Endometrium (tissue), 2 donors: ENCODE measurements at regions not wholly inside any gene's neighbourhood (a gene's known extent, or its start where the extent isn't known, plus 50 kb on each side); places are given as distances from the start of the nearest gene placed in this dataset.

ENCODE experiments used
- FAIRE-seq: peaks from 2 replicates; lab custom pipeline; 2012; peaks lifted over from hg19 to GRCh38; lab: Jason Lieb, UNC
- donor health status: control.
- donor health status: control.

GRCh38 chr16:56090076-56090475 lies 101.2 kb upstream of the GNAO1 start:
- FAIRE-seq: no peak

- FAIRE-seq: no peak
Observed at GRCh38 chr16:56087626-56088025, 103.7 kb upstream of the GNAO1 start.

- no peak for FAIRE-seq
Observed at GRCh38 chr16:56081371-56081770, 109.9 kb upstream of the GNAO1 start.

- no peak for FAIRE-seq
Observed at GRCh38 chr16:56075732-56076388, 115.4 kb upstream of the GNAO1 start.

- FAIRE-seq: no peak
Observed at GRCh38 chr16:56073508-56073907, 117.8 kb upstream of the GNAO1 start.

- FAIRE-seq: no peak
Observed at GRCh38 chr16:56072096-56072495, 119.2 kb upstream of the GNAO1 start.

GRCh38 chr16:56068816-56069215 lies 122.5 kb upstream of the GNAO1 start:
- no peak for FAIRE-seq

GRCh38 chr16:56068314-56068713 lies 123.0 kb upstream of the GNAO1 start:
- no peak for FAIRE-seq

GRCh38 chr16:56067406-56067805 lies 123.9 kb upstream of the GNAO1 start:
- FAIRE-seq: no peak

GRCh38 chr16:56066617-56067016 lies 124.7 kb upstream of the GNAO1 start:
- no peak for FAIRE-seq

- no peak for FAIRE-seq
Observed at GRCh38 chr16:56063111-56063510, 128.2 kb upstream of the GNAO1 start.

- FAIRE-seq: no peak
Observed at GRCh38 chr16:56057151-56057550, 134.1 kb upstream of the GNAO1 start.

GRCh38 chr16:56050916-56051315 lies 140.4 kb upstream of the GNAO1 start:
- FAIRE-seq: no peak

GRCh38 chr16:56048425-56049105 lies 142.7 kb upstream of the GNAO1 start:
- FAIRE-seq: no peak

GRCh38 chr16:56047307-56048234 lies 143.7 kb upstream of the GNAO1 start:
- FAIRE-seq: no peak

GRCh38 chr16:56042416-56042815 lies 148.9 kb upstream of the GNAO1 start:
- FAIRE-seq: no peak

- no peak for FAIRE-seq
Observed at GRCh38 chr16:56041556-56042140, 149.6 kb upstream of the GNAO1 start.

GRCh38 chr16:56038564-56039098 lies 152.7 kb upstream of the GNAO1 start:
- FAIRE-seq: no peak

- no peak for FAIRE-seq
Observed at GRCh38 chr16:56032072-56032471, 156.9 kb upstream of the CES5A start.

- FAIRE-seq: no peak
Observed at GRCh38 chr16:56029026-56029425, 153.9 kb upstream of the CES5A start.

- FAIRE-seq: no peak
Observed at GRCh38 chr16:56022818-56023217, 147.6 kb upstream of the CES5A start.

- FAIRE-seq: no peak
Observed at GRCh38 chr16:56019274-56019673, 144.1 kb upstream of the CES5A start.
